ENCODE measurements at regions not wholly inside any gene's neighbourhood (a gene's known extent, or its start where the extent isn't known, plus 50 kb on each side); places are given as distances from the start of the nearest gene placed in this dataset.

DNA sequence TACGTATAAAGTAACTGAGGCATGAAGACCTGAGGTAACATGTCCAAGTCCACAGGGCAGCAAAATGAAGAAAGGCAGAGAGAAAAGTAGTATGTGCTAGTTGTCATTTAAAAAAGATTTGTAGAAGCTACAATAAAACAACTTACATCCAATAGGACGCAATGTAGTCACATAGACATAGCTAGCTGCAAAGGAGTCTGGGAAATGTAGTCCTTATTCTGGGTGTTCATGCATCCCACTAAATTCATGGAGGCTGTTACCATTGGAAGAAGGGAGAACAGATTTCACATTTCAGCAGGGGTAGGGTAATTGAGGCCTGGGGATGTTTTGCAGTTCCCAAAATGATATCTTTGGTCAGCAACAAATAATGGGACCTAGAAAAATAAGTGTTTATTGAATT is 571.4 kb downstream of the MIAT start:
- H3K27me3 Mint-ChIP-seq, result peaks cover 25% of the 10 kb centered on the region
- no peaks in the 10 kb centered on the region for H3K4me1 Mint-ChIP-seq (ENCODE audit: low read depth)
- no peaks in the 10 kb centered on the region for H3K9me3 Mint-ChIP-seq
- H3K27ac Mint-ChIP-seq, result no peak overlapping the region
- no peak for DNase-seq
- no peaks in the 10 kb centered on the region for H3K36me3 Mint-ChIP-seq (ENCODE audit: low read depth)
- no peak overlapping the region for H3K4me3 Mint-ChIP-seq

- Mint-ChIP-seq H3K27me3 (peaks cover 28% of the 10 kb centered on the region), H3K36me3 (ENCODE audit: low read depth) (no peaks in the 10 kb centered on the region)
Observed at GRCh38 chr22:27230189-27230588, 571.4 kb downstream of the MN1 start.

DNA sequence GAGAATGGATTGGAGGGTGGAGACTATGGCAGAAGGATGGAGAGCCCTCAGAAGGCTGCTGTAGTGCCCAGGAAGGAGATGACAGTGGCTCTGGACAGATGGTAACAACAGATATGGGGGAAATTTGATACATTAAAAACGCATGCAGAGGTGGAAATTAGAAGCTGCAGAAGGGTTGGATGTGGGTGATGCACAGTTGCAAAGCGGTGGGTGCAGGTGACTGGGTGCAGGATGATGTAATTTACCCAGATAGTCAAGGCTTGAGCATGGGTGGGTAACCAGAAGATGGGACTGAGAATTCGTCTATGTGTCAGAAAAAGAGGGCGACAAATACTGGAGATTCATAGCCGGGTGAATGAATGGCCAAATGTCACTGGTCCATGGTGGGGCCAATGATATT is 570.3 kb downstream of the MN1 start:
- Mint-ChIP-seq H3K4me3 (no peak overlapping the region), H3K27me3 (peaks cover 27% of the 10 kb centered on the region), H3K4me1 (ENCODE audit: low read depth) (no peaks in the 10 kb centered on the region), H3K36me3 (ENCODE audit: low read depth) (no peaks in the 10 kb centered on the region), H3K9me3 (no peaks in the 10 kb centered on the region), H3K27ac (no peak overlapping the region)
- no peak for DNase-seq

More at GRCh38 chr22:27230189-27230588, 571.4 kb downstream of the MN1 start:
- DNase-seq, result no peak
- Mint-ChIP-seq H3K27ac (no peak overlapping the region), H3K4me3 (no peak overlapping the region), H3K4me1 (ENCODE audit: low read depth) (no peaks in the 10 kb centered on the region), H3K9me3 (no peaks in the 10 kb centered on the region)

- Mint-ChIP-seq H3K4me1 (ENCODE audit: low read depth) (no peaks in the 10 kb centered on the region), H3K36me3 (ENCODE audit: low read depth) (no peaks in the 10 kb centered on the region), H3K9me3 (no peaks in the 10 kb centered on the region), H3K4me3 (no peak overlapping the region), H3K27ac (no peak overlapping the region), H3K27me3 (peaks cover 24% of the 10 kb centered on the region)
- DNase-seq, result no peak
Observed at GRCh38 chr22:27232077-27232476, 569.5 kb downstream of the MN1 start.

DNA sequence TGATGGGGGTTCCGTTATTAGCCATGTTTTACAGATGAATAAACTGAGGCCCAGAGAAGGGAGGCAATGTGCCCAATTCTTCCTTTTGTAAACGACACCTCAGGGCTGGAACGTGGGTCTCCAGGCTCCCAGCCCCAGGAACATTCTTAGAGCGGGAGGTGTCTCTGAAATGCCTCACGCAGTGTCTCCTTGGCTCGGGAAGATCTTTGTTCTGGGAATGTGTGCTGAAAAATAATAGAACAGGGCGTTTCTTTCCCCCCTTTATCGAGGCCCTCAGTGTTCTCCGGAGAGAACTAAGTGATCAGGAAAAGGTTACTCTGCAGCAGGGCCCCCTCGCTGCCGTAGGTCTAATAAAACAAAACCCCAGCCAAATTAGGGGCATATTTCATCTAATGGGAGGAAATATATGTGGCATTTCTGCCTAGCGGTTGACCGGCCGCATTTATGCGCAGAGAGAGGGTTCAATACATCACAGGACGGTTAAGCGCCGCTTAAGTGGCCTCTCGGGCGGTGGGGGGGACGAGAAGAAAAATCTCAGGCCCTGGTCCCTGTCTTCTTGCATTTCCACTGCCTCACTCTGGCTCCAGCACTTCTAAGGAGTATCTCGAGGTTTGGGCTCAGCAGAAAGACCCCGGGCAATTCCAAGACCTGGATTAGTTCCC is 564.3 kb downstream of the MN1 start:
- H3K4me1 Mint-ChIP-seq (ENCODE audit: low read depth), result no peaks in the 10 kb centered on the region
- no peak overlapping the region for H3K27ac Mint-ChIP-seq
- H3K9me3 Mint-ChIP-seq, result no peaks in the 10 kb centered on the region
- DNase-seq, result no peak
- no peaks in the 10 kb centered on the region for H3K36me3 Mint-ChIP-seq (ENCODE audit: low read depth)
- no peak overlapping the region for H3K4me3 Mint-ChIP-seq
- H3K27me3 Mint-ChIP-seq, result peaks cover 20% of the 10 kb centered on the region

DNA sequence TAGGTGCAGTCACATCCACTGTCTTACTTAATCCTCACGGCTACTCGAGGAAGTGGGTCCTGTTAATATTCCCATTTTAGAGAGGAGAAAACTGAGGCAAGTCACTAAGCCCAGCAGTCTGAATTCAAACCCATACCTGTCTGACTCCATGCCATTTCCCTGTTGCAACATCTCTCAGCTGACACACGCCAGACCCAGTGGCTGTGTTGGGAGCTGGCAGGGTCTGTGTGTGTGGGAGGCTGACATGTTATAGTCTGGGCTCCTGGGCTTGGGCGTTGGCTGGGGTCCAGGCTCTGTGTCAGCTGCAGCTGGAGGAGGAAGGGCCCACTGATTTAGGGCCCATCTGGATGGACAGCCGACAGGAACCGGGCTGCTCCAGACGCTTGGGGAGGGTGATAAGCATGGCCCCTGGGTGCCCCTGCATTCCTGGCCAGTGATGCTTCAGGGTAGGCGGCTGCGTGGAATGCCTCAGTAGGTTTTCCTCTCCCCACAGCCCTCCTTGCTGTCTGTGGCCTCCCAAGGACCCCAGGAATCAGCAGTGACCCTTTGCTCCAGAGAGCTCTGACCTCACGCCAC is 562.5 kb downstream of the MN1 start:
- Mint-ChIP-seq H3K36me3 (ENCODE audit: low read depth) (no peaks in the 10 kb centered on the region), H3K9me3 (no peaks in the 10 kb centered on the region), H3K4me1 (ENCODE audit: low read depth) (no peaks in the 10 kb centered on the region), H3K27ac (no peak overlapping the region), H3K27me3 (peaks cover 12% of the 10 kb centered on the region), H3K4me3 (no peak overlapping the region)
- no peak for DNase-seq

GRCh38 chr22:27239520-27239919 is 562.0 kb downstream of the MN1 start:
- no peak for DNase-seq
- H3K27ac Mint-ChIP-seq, result no peak overlapping the region
- no peak overlapping the region for H3K4me3 Mint-ChIP-seq
- H3K36me3 Mint-ChIP-seq (ENCODE audit: low read depth), result no peaks in the 10 kb centered on the region
- no peaks in the 10 kb centered on the region for H3K4me1 Mint-ChIP-seq (ENCODE audit: low read depth)
- no peaks in the 10 kb centered on the region for H3K9me3 Mint-ChIP-seq
- H3K27me3 Mint-ChIP-seq, result peaks cover 12% of the 10 kb centered on the region

GRCh38 chr22:27240298-27241075 is 561.1 kb downstream of the MN1 start:
- Mint-ChIP-seq H3K9me3 (no peaks in the 10 kb centered on the region), H3K36me3 (ENCODE audit: low read depth) (no peaks in the 10 kb centered on the region), H3K4me1 (ENCODE audit: low read depth) (no peaks in the 10 kb centered on the region), H3K27me3 (peaks cover 6% of the 10 kb centered on the region), H3K4me3 (no peak overlapping the region), H3K27ac (no peak overlapping the region)
- no peak for DNase-seq

DNA sequence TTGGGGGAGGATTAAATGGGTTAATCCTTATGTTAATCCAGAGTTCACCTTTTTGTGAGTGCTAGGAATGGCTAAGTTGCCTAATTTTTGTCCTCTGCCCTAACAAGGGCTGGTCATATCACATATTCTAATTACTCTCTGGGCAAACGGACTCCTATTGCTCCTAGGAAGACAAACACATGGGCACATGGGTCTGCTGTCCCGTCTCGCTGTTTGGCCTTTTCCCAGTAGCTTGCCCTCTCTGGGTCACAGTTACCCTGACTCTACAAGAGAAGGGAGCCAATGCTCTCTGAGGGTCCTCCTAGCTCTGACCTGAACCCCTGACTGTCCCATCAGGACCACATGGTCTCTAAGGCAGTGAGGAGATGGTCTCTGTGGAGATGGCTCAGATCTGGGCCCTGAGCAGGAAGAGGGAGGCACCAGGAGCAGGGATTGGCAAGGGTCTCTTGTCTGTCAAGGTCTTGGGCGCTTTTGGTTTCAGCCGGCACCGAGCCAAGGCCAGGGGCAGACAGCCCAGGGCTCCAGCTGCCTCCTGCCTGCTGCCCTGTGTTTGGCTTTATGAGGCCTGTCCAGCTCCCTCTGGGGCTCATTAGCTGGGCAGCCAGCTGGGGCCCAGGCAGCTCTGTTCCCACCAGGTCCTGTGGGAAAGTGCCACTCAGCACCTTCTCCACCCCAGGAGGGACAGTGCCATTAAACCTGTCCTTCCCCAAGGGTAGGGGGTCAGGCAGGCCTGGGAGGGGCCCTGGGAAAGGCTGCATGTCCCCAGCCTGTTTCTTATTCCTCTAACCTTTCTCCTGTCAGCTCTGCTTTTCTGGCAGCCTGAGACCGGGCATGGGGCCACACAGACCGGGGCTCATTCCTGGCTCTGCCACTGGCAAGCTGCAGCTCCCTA is 559.9 kb downstream of the MN1 start:
- H3K9me3 Mint-ChIP-seq, result no peaks in the 10 kb centered on the region

GRCh38 chr22:27242474-27242873 is 559.1 kb downstream of the MN1 start:
- DNase-seq, result no peak
- H3K27me3 Mint-ChIP-seq, result peaks cover 6% of the 10 kb centered on the region
- peaks cover 8% of the 10 kb centered on the region for H3K4me1 Mint-ChIP-seq (ENCODE audit: low read depth)
- no peaks in the 10 kb centered on the region for H3K9me3 Mint-ChIP-seq
- no peak overlapping the region for H3K4me3 Mint-ChIP-seq
- no peak overlapping the region for H3K27ac Mint-ChIP-seq
- H3K36me3 Mint-ChIP-seq (ENCODE audit: low read depth), result no peaks in the 10 kb centered on the region

More for the DNA sequence above, 559.9 kb downstream of the MN1 start:
- H3K36me3 Mint-ChIP-seq (ENCODE audit: low read depth), result no peaks in the 10 kb centered on the region
- no peak overlapping the region for H3K4me3 Mint-ChIP-seq
- H3K27me3 Mint-ChIP-seq, result peaks cover 6% of the 10 kb centered on the region
- no peak for DNase-seq
- peaks cover 2% of the 10 kb centered on the region for H3K4me1 Mint-ChIP-seq (ENCODE audit: low read depth)
- no peak overlapping the region for H3K27ac Mint-ChIP-seq

- peaks cover 6% of the 10 kb centered on the region for H3K27me3 Mint-ChIP-seq
- H3K4me3 Mint-ChIP-seq, result no peak overlapping the region
- DNase-seq, result no peak
- peaks cover 13% of the 10 kb centered on the region for H3K4me1 Mint-ChIP-seq (ENCODE audit: low read depth)
- H3K27ac Mint-ChIP-seq, result no peak overlapping the region
- no peaks in the 10 kb centered on the region for H3K36me3 Mint-ChIP-seq (ENCODE audit: low read depth)
- no peaks in the 10 kb centered on the region for H3K9me3 Mint-ChIP-seq
Observed at GRCh38 chr22:27242917-27243589, 558.5 kb downstream of the MN1 start.

GRCh38 chr22:27244328-27244727 is 557.2 kb downstream of the MN1 start:
- H3K36me3 Mint-ChIP-seq (ENCODE audit: low read depth), result no peaks in the 10 kb centered on the region
- peaks cover 6% of the 10 kb centered on the region for H3K27me3 Mint-ChIP-seq
- no peak overlapping the region for H3K27ac Mint-ChIP-seq
- H3K4me1 Mint-ChIP-seq (ENCODE audit: low read depth), result peaks cover 13% of the 10 kb centered on the region
- H3K4me3 Mint-ChIP-seq, result no peak overlapping the region
- no peaks in the 10 kb centered on the region for H3K9me3 Mint-ChIP-seq
- no peak for DNase-seq

GRCh38 chr22:27245056-27245455 is 556.5 kb downstream of the MN1 start:
- Mint-ChIP-seq H3K27ac (no peak overlapping the region), H3K4me3 (no peak overlapping the region), H3K4me1 (ENCODE audit: low read depth) (peaks cover 13% of the 10 kb centered on the region), H3K9me3 (no peaks in the 10 kb centered on the region), H3K36me3 (ENCODE audit: low read depth) (no peaks in the 10 kb centered on the region), H3K27me3 (peaks cover under 1% of the 10 kb centered on the region)
- no peak for DNase-seq

DNA sequence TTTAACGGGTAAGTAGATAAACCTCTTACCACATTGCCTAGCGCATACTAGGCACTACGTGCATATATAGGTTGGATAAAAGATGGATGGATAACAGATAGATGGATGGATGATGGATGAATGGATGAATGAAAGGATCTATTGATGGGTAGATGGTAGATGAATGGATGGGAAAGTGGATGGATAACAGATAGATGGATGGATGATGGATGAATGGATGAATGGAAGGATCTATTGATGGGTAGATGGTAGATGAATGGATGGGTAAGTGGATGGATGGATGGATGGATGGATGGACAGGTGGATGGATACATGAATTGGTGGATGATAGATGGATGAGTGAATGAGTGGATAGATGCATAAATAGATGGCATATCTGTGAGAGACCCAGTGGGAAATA is 555.0 kb downstream of the MN1 start:
- no peak overlapping the region for H3K27ac Mint-ChIP-seq

More for the DNA sequence above, 555.0 kb downstream of the MN1 start:
- Mint-ChIP-seq H3K36me3 (ENCODE audit: low read depth) (no peaks in the 10 kb centered on the region), H3K4me1 (ENCODE audit: low read depth) (peaks cover 13% of the 10 kb centered on the region), H3K4me3 (no peak overlapping the region), H3K9me3 (no peaks in the 10 kb centered on the region), H3K27me3 (no peaks in the 10 kb centered on the region)
- DNase-seq, result no peak
